Skeletal muscle satellite cell (primary cell): ENCODE measurements at regions not wholly inside any gene's neighbourhood (a gene's known extent, or its start where the extent isn't known, plus 50 kb on each side); places are given as distances from the start of the nearest gene placed in this dataset.

ENCODE experiments used
- H3K27me3 ChIP-seq: 2 replicates; pipeline ENCODE4 v1.7.0; 2013; ENCODE audit warnings: low read length; ENCODE audit not compliant: control insufficient read depth, insufficient read depth
- H3K36me3 ChIP-seq: 2 replicates; pipeline ENCODE4 v1.7.0; 2013; ENCODE audit warnings: mild to moderate bottlenecking, control low read depth, low read length; ENCODE audit not compliant: insufficient read depth
- H3K4me1 ChIP-seq: 2 replicates; pipeline ENCODE4 v1.7.0; 2013; ENCODE audit warnings: low read length; ENCODE audit not compliant: control insufficient read depth, insufficient read depth
- H3K4me2 ChIP-seq: 2 replicates; pipeline ENCODE4 v1.7.0; 2013; ENCODE audit warnings: mild to moderate bottlenecking, low read length
- H3K4me3 ChIP-seq: 2 replicates; pipeline ENCODE4 v1.7.0; 2013; ENCODE audit warnings: low read length
- H3K9ac ChIP-seq: 2 replicates; pipeline ENCODE4 v1.7.0; 2013; ENCODE audit warnings: mild to moderate bottlenecking, low read depth, low read length, moderate library complexity
- H3K9me3 ChIP-seq: replicated peaks from 2 replicates; pipeline ENCODE4 v1.7.0; 2013; ENCODE audit warnings: mild to moderate bottlenecking, control low read depth, low read length

- H3K27me3 ChIP-seq: no peaks in the 10 kb centered on the region
- H3K4me3 ChIP-seq: no peak overlapping the region
- H3K9ac ChIP-seq: no peak overlapping the region
- no peak overlapping the region for H3K4me2 ChIP-seq
- no peaks in the 10 kb centered on the region for H3K4me1 ChIP-seq
- H3K9me3 ChIP-seq: no peaks in the 10 kb centered on the region
- H3K36me3 ChIP-seq: no peaks in the 10 kb centered on the region
These were observed 301.9 kb upstream of the DSEL start for GRCh38 chr18:67818432-67818831.

DNA sequence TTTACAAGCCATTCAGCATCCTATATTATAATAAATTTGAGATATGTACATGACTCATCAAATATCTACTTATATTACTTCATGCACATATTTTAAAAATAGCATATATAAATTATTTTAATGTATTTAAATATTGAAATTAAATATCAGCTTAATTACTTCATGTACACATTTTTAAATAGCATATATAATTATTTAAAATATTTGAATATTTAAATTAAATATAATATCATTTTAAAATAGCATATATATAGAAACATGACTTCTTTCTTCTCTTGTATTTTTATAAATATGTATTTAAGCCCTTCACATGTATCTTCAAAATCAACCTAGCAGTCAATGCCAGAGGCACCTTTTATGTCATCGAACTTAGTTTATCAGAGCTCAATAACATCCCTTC is 298.8 kb upstream of the DSEL start:
- Histone ChIP-seq H3K4me3 (no peak overlapping the region), H3K9ac (no peak overlapping the region), H3K4me2 (no peak overlapping the region), H3K36me3 (no peaks in the 10 kb centered on the region), H3K9me3 (no peaks in the 10 kb centered on the region), H3K27me3 (no peaks in the 10 kb centered on the region), H3K4me1 (no peaks in the 10 kb centered on the region)

GRCh38 chr18:67813380-67814028 is 297.0 kb upstream of the DSEL start:
- Histone ChIP-seq H3K4me2 (no peak overlapping the region), H3K27me3 (no peaks in the 10 kb centered on the region), H3K4me1 (no peaks in the 10 kb centered on the region), H3K4me3 (no peak overlapping the region), H3K9me3 (no peaks in the 10 kb centered on the region), H3K36me3 (no peaks in the 10 kb centered on the region), H3K9ac (no peak overlapping the region)

GRCh38 chr18:67805261-67805660 is 288.7 kb upstream of the DSEL start:
- Histone ChIP-seq H3K4me2 (no peak overlapping the region), H3K9me3 (no peaks in the 10 kb centered on the region), H3K9ac (no peak overlapping the region), H3K4me3 (no peak overlapping the region), H3K27me3 (no peaks in the 10 kb centered on the region), H3K4me1 (no peaks in the 10 kb centered on the region), H3K36me3 (no peaks in the 10 kb centered on the region)

- Histone ChIP-seq H3K36me3 (no peaks in the 10 kb centered on the region), H3K4me2 (no peak overlapping the region), H3K9me3 (no peaks in the 10 kb centered on the region), H3K27me3 (no peaks in the 10 kb centered on the region), H3K4me3 (no peak overlapping the region), H3K9ac (no peak overlapping the region), H3K4me1 (peaks cover 5% of the 10 kb centered on the region)
These were observed 278.0 kb upstream of the DSEL start for GRCh38 chr18:67794521-67794920.

GRCh38 chr18:67790527-67790926 is 274.0 kb upstream of the DSEL start:
- Histone ChIP-seq H3K9ac (no peak overlapping the region), H3K4me1 (peaks cover 5% of the 10 kb centered on the region), H3K9me3 (no peaks in the 10 kb centered on the region), H3K27me3 (no peaks in the 10 kb centered on the region), H3K4me2 (no peak overlapping the region), H3K36me3 (no peaks in the 10 kb centered on the region), H3K4me3 (no peak overlapping the region)

GRCh38 chr18:67789165-67789545 is 272.6 kb upstream of the DSEL start:
- Histone ChIP-seq H3K36me3 (no peaks in the 10 kb centered on the region), H3K4me2 (no peak overlapping the region), H3K9me3 (no peaks in the 10 kb centered on the region)

DNA sequence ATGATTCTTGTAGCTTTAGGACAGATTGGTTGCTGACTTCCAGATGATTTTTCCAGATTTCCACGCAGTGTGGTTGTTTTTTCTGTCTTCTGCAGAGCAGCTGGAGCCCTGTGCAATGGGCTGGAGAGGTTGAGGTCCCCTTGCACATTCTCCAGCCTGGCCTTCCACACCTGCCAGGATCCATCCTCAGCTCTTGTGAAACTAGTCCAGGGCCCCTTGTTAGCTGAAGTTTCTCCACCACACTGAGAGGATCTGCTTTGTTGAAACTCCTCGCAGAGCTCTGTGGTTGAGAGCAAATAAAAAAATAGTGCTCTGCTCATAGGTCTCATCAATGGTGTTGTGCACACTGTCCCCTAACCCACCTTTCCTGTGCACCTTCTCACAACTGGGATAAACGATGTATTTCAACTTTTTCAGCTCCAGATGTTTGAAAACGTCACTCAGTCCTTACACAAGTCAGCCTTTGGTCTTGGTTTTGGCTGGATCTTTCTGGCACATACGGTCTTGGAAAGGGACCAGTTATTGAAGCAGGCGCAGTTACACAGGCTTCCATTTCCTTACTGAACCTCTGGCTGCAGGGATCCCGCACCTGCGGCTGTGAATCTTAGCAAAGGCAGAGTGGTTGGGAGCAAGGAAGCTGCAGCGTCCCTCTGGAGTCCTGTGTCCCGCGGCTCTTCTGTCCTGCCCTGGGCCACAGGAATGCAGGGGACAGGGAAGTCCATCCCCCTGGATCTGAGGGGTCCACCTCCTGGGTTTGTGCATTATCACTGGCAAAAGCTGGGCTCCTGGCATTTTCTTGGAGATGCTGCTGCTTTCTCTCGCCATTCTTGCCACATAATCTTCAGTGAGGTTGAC is 272.0 kb upstream of the DSEL start:
- peaks cover 5% of the 10 kb centered on the region for H3K4me1 ChIP-seq
- no peak overlapping the region for H3K9ac ChIP-seq
- no peak overlapping the region for H3K4me3 ChIP-seq
- no peaks in the 10 kb centered on the region for H3K27me3 ChIP-seq
- no peaks in the 10 kb centered on the region for H3K36me3 ChIP-seq
- no peak overlapping the region for H3K4me2 ChIP-seq
- H3K9me3 ChIP-seq: no peaks in the 10 kb centered on the region

More at GRCh38 chr18:67789165-67789545, 272.6 kb upstream of the DSEL start:
- no peaks in the 10 kb centered on the region for H3K27me3 ChIP-seq
- H3K4me3 ChIP-seq: no peak overlapping the region
- H3K9ac ChIP-seq: no peak overlapping the region
- H3K4me1 ChIP-seq: no peaks in the 10 kb centered on the region

- Histone ChIP-seq H3K4me3 (no peak overlapping the region), H3K4me1 (peaks cover 15% of the 10 kb centered on the region), H3K4me2 (peak overlapping the region; percentile 33), H3K27me3 (no peaks in the 10 kb centered on the region), H3K36me3 (no peaks in the 10 kb centered on the region), H3K9ac (peak overlapping the region; percentile 8), H3K9me3 (no peaks in the 10 kb centered on the region)
These were observed 266.9 kb upstream of the DSEL start for GRCh38 chr18:67783196-67783946.

DNA sequence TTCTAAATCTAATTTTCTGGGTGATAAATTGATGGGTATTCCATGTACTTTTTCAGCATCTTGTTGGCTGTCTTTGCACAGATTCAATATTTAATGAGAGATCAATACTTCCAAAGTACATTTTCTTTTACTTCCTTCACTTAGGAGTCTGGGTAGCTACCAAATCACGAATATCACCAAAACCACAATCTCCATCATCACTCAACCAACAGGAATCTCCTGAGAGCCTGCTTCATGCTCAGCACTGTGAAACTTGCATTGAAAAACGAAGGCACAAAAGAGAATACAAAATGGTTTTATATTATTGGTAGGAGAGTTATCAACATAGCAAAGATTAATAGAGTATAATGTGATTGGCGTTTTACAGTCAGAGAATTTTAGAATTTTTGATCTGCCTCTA is 261.5 kb upstream of the DSEL start:
- H3K27me3 ChIP-seq: no peaks in the 10 kb centered on the region
- no peak overlapping the region for H3K4me3 ChIP-seq
- H3K4me1 ChIP-seq: peaks cover 5% of the 10 kb centered on the region
- H3K36me3 ChIP-seq: no peaks in the 10 kb centered on the region
- H3K4me2 ChIP-seq: no peak overlapping the region
- H3K9me3 ChIP-seq: no peaks in the 10 kb centered on the region
- H3K9ac ChIP-seq: no peak overlapping the region

- H3K4me1 ChIP-seq: peaks cover under 1% of the 10 kb centered on the region
- H3K9me3 ChIP-seq: no peaks in the 10 kb centered on the region
- H3K9ac ChIP-seq: no peak overlapping the region
- no peak overlapping the region for H3K4me3 ChIP-seq
- H3K36me3 ChIP-seq: no peaks in the 10 kb centered on the region
- H3K27me3 ChIP-seq: no peaks in the 10 kb centered on the region
- H3K4me2 ChIP-seq: no peak overlapping the region
These were observed 260.4 kb upstream of the DSEL start for GRCh38 chr18:67776929-67777328.
